Limb (tissue), 2 donors: ENCODE measurements at regions not wholly inside any gene's neighbourhood (a gene's known extent, or its start where the extent isn't known, plus 50 kb on each side); places are given as distances from the start of the nearest gene placed in this dataset.

ENCODE experiments used
- DNase-seq, 2 donors: peaks; one replicate each; pipeline ENCODE4 v3.0.0-alpha.2; 2016; ENCODE audit errors: extremely low spot score in 2 of 2

DNA sequence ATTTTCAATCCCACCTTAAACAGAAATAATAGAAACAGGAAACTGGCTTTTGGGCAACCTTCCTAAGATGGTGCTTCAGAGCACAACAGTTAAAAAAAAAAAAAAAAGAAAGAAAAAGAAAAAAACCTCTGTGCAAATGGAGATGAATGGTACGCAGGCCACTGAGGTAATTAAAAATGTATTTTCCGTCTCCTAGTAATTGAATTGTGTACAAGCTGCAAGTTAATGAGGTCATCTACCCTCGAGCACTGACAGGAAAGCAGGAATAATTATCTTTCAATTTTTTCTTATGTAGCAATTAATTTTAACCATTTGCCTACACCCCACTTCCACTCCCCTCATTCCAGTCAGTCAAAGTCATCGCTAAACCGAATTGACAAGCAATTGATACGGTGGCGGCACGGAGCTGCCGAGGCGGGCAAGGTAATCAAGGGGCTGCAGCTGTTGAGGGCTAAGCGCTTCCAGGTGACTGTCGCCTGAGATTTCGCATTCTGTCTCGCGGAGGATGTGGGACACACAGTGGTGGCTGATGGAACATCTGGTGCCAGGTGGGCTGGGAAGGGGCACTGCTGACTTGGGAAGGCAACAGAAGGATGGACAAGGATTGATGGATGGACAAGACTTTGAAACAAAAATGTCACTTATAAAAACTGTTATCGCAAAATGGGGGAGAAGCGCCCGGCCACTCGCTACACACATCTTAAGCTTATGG is 109.4 kb downstream of the RCN1 start:
- DNase-seq: no peak

DNA sequence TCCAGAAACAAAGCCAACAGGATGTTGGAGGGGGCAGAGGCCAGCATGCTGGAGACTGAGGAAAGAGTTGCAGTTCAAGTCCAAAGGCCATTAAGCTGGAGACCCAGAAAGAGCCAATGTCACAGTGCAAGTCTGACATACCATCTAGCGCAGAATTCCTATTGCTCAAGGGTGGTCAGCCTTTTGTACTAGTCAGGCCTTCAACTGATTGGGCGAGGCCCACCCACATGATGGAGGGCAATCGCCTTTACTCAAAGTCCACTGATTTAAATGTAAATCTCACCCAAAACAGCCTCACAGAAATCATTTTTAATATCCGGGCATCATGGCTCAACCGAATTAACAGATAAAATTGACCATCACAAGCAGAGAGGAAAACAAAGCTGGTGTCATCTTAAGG is 113.9 kb downstream of the RCN1 start:
- DNase-seq: no peak

DNA sequence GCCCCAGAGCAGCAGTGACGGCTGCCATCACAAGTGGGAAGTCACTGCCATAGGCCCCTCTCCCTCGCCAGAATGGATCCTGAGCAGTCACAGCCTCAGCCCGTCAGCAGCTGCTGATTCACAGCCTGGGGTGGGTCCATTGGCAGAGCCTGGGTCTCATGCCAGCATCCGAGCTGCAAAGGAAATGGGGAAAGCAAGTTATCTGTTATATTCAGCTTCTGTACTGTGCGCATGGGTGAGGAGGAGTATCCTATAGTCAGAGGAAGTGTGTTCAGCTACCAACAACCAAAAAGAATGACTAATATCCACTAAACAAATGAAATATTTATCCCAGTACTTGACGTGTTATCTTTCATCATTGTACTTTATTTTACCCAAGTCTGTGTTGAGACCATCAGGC is 119.7 kb downstream of the RCN1 start:
- DNase-seq: no peak

GRCh38 chr11:32213223-32213622 is 122.3 kb downstream of the RCN1 start:
- DNase-seq: peak in 1 of 2 donors; percentile 17

- DNase-seq: no peak
Observed at GRCh38 chr11:32215157-32215556, 124.3 kb downstream of the RCN1 start.

- no peak for DNase-seq
Observed at GRCh38 chr11:32216749-32217148, 125.9 kb downstream of the RCN1 start.

DNA sequence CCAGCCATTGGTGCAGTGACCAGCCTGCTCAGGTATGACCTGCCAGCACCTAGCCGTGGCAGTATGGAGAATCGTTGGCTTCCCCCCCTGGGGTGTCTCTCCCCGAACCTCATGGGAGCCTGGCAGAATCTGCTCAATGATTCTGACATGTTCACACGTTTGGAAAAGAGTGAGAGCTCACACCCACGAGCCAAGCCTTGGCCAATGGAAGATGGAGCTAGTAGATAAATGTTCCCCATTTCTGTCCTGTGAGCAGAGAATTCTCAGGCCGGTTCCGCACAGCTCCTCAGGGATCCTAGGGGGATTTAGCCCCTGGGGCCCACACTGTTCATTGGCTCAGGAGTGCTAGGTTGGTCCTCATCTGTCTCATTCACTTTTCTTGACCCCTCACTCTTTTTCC is 128.4 kb downstream of the RCN1 start:
- DNase-seq: no peak

GRCh38 chr11:32221476-32222032 is 130.7 kb downstream of the RCN1 start:
- no peak for DNase-seq

- no peak for DNase-seq
Observed at GRCh38 chr11:32224580-32224979, 133.7 kb downstream of the RCN1 start.

GRCh38 chr11:32225571-32226285 is 134.9 kb downstream of the RCN1 start:
- DNase-seq: no peak

DNA sequence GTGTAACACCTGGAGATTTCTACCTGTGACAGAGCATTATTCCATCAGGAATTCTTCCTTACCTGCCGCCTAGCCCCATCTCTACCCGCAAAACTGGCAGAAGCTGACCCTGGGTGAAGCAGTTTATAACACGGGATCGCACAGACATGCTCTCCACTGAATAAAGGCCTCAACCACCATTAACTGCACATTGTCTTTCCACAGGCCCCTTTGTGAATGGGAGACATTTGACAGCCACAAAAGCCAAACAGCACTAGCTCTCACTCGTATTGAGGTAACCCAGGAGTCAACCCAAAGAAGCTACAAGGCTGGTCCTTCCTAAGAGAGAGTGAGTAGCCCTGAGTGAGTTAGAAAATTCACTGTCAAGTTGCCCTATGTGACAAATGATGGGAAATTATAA is 135.6 kb downstream of the RCN1 start:
- no peak for DNase-seq

DNA sequence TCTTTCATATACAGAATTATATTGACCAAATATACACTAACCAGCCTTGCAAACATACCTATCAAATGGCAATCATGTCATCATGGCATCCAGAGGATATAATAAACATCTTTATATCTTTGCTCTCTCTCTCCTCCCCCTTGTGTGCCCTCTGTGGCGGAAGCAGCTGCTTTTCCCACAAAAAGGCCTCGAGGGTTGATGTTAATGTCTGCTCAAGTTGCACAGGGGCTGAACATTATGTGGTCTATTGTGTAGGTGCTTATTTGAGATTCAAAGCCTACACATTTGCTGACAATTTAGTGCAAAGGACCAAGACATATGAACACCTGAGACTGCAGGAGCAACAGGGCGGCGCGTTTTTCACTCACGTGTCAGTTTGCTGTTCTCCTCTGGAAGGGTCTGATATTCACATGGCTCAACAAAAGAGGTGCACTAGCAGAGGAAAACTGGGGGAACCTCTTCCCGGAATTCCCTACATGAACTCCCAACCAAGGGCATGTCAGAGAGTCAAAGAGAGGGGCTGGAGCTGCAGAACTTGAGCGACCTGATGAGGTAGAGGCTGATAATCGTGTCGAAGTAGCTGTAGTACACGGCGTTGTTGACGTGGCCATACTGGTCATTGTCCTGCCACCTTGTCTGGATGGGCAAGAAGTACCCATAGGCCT is 138.8 kb downstream of the RCN1 start:
- no peak for DNase-seq

DNA sequence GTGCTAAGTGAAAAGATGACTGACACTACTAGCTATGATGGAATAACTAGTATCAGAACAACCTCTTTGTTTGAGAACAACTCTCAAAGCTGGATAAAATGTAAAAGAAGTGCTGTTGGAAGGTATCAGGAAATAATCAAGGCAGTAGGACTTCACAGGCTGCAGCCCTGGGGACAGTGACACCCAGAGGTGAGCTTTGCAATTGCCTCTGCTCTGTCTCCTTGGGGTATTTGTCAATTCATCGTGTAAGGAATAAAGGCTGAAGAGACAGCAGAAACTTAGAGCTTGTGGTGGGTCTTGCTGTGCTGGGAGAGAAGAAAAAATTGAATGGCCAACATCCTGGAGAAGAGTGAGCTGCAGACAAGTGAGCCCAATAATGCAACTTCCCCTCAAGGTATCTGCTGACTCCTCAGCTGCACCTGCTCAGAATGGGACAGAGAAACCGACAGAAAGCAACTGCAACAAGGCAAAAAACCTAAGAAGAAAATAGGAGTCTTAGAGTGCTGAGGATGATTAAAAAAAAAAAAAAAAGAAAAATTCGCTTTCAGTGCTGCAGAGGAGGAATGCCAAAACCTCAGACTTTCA is 141.1 kb downstream of the RCN1 start:
- no peak for DNase-seq

DNA sequence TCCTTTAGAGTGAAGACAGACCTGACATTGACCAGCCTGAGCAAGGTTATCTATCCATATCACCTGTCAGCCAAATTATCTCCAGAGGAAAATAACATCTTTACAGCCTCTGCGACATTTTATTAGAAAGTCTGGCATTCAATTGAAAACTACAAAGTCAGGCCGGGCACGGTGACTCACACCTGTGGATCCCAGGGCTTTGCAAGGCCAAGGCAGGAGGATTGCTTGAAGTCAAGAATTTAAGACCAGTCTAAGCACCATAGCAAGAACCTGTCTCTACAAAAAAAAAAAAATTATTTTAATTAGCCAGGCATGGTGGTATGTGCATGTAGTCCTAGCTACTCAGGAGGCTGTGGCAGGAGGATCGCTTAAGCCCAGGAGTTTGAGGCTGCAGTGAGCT is 141.6 kb downstream of the RCN1 start:
- DNase-seq: no peak

- DNase-seq: no peak
Observed at GRCh38 chr11:32233276-32233675, 142.4 kb downstream of the RCN1 start.

- DNase-seq: no peak
Observed at GRCh38 chr11:32233928-32234327, 143.1 kb downstream of the RCN1 start.

GRCh38 chr11:32244453-32244852 is 153.6 kb downstream of the RCN1 start:
- no peak for DNase-seq

DNA sequence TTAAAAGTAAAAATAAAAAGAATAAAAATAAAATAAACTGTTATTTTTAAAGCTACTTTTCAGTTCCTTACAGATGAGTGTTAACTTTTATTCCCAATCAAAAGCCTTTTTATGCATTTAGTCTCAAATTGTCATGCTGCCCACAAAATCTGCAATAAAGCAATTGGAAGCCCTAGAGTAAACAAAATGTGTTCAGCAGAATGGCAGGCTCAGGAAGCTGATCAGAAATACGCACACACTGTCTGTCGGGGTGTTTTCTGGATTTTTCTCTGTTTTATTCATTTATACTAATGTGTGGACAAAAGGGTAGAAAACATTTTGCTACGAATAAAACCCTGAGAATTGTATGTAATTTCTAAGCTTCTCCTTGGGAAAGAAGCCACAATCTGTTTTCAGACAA is 162.8 kb downstream of the RCN1 start:
- no peak for DNase-seq

- DNase-seq: peak; percentile 19 to 66
Observed at GRCh38 chr11:32255841-32256240, 165.0 kb downstream of the RCN1 start.

DNA sequence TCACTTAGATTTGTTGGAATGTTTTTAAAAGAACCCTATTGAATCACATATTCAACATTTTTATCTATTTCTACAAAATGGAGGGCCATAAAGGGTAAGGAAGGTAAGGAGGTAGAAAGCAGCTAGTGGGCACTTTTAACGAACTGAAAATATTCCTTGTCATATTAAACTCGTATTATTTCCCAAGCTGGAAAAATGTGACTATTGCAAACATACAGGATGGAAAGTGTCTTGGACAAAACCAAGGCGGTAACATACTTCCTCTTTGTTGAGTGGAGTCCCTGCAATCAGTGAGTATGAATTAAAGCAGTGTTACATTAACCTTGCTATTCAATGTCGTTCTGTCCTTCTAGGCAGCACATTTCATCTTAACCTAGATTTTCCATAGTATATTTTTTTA is 165.6 kb downstream of the RCN1 start:
- no peak for DNase-seq

DNA sequence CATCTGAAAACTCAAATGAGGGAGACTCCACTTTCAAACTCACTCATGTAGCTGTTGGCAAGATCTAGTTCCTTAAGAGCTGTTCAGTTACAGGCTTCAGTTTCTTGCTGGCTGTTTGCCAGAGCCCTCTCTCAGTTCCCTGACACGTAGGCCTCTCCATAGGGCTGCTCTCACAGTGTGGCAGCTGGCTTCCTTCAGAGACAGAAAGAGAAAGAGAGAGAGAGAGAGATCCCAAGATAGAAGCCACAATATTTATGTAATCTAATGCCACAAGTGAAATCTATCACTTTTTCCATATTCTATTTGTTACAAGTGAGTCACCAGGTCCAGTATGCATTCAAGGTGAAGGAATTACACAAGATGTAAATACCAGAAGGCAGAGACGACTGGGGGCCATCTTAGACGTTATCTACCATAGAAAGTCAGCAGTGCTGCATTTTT is 168.8 kb downstream of the RCN1 start:
- peak; percentile 40 to 61 for DNase-seq

- DNase-seq: no peak
Observed at GRCh38 chr11:32262367-32262766, 171.5 kb downstream of the RCN1 start.
